ENCODE measurements at regions not wholly inside any gene's neighbourhood (a gene's known extent, or its start where the extent isn't known, plus 50 kb on each side); places are given as distances from the start of the nearest gene placed in this dataset.

GRCh38 chr17:77376795-77377709, 236.3 kb downstream of the SEC14L1 start:
- no peak overlapping the region for H3K4me3 ChIP-seq (ENCODE audit: low read length)
- no peak for DNase-seq (ENCODE audit: low read depth)
- TF ChIP-seq CTCF (conservative IDR thresholded peaks at IDR 0.05; ENCODE audit: low read depth, low read length), result no peak

- H3K4me3 ChIP-seq (ENCODE audit: low read length), result no peak overlapping the region
Measured at GRCh38 chr17:77377710-77378235, 237.0 kb downstream of the SEC14L1 start.

GRCh38 chr17:77378318-77379064, 237.7 kb downstream of the SEC14L1 start:
- DNase-seq (ENCODE audit: low read depth), result no peak
- no peak overlapping the region for H3K4me3 ChIP-seq (ENCODE audit: low read length)
- TF ChIP-seq CTCF (conservative IDR thresholded peaks at IDR 0.05; ENCODE audit: low read depth, low read length), result no peak

More at GRCh38 chr17:77377710-77378235, 237.0 kb downstream of the SEC14L1 start:
- TF ChIP-seq CTCF (conservative IDR thresholded peaks at IDR 0.05; ENCODE audit: low read depth, low read length), result no peak
- no peak for DNase-seq (ENCODE audit: low read depth)

GRCh38 chr17:77379065-77379428, 238.3 kb downstream of the SEC14L1 start:
- DNase-seq (ENCODE audit: low read depth), result no peak

GRCh38 chr17:77379832-77380231, 239.1 kb downstream of the SEC14L1 start:
- no peak for DNase-seq (ENCODE audit: low read depth)
- TF ChIP-seq CTCF (conservative IDR thresholded peaks at IDR 0.05; ENCODE audit: low read depth, low read length), result no peak
- no peak overlapping the region for H3K4me3 ChIP-seq (ENCODE audit: low read length)

More at GRCh38 chr17:77379065-77379428, 238.3 kb downstream of the SEC14L1 start:
- no peak overlapping the region for H3K4me3 ChIP-seq (ENCODE audit: low read length)
- TF ChIP-seq CTCF (conservative IDR thresholded peaks at IDR 0.05; ENCODE audit: low read depth, low read length), result no peak

- no peak for TF ChIP-seq CTCF (conservative IDR thresholded peaks at IDR 0.05; ENCODE audit: low read depth, low read length)
- H3K4me3 ChIP-seq (ENCODE audit: low read length), result no peak overlapping the region
- DNase-seq (ENCODE audit: low read depth), result no peak
Measured at GRCh38 chr17:77380395-77381184, 239.8 kb downstream of the SEC14L1 start.
